ENCODE measurements at regions not wholly inside any gene's neighbourhood (a gene's known extent, or its start where the extent isn't known, plus 50 kb on each side); places are given as distances from the start of the nearest gene placed in this dataset.

DNA sequence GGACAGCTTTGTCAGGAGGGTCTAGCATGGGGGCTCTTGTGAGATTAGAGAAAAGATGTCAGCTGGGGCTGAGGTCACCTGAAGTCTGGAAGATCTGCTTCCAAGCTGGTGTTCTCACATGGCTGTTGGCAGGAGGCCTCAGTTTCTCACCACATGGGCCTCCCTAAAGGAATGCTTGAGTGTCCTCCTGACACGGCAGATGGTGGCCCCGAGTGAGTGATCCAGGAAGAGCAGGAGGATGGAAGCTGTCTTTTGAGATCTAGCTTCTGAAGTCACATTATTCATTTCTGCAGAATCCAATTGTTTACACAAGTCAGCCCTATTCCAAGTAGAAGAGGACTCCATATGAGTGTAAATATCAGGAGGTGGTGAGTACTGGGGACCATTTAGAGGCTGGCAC is 344.0 kb upstream of the PROK2 start:
- TF ChIP-seq CTCF (IDR thresholded peaks at IDR 0.05) (no peak), ZFX (IDR thresholded peaks at IDR 0.05; ENCODE audit: borderline replicate concordance) (no peak)
